Mesendoderm (in vitro differentiated cells): ENCODE measurements at regions not wholly inside any gene's neighbourhood (a gene's known extent, or its start where the extent isn't known, plus 50 kb on each side); places are given as distances from the start of the nearest gene placed in this dataset.
A peak's percentile ranks its signal among the peaks of the same experiment; 100 is the strongest.

Source experiments
- DNase-seq: peaks from one replicate; pipeline ENCODE4 v3.0.0; 2013
- H2AK5ac ChIP-seq: 2 replicates; pipeline ENCODE4 v1.6.1; 2013; ENCODE audit warnings: low read length, inconsistent platforms
- H2BK120ac ChIP-seq: 2 replicates; pipeline ENCODE4 v1.6.1; 2013; ENCODE audit warnings: low read depth, mild to moderate bottlenecking, low read length, moderate library complexity, mixed read lengths
- H2BK15ac ChIP-seq: replicated peaks from 2 replicates; pipeline ENCODE4 v1.6.1; 2013; ENCODE audit warnings: low read depth, mild to moderate bottlenecking, moderate library complexity
- H2BK5ac ChIP-seq: 2 replicates; pipeline ENCODE4 v1.6.1; 2013; ENCODE audit warnings: low read length, inconsistent platforms
- H3K18ac ChIP-seq: 2 replicates; pipeline ENCODE4 v1.6.1; 2013; ENCODE audit warnings: mild to moderate bottlenecking, low read length, mixed read lengths
- H3K23ac ChIP-seq: one replicate; pipeline ENCODE4 v1.6.1; 2013; ENCODE audit warnings: low read length
- H3K27ac ChIP-seq: 2 replicates; pipeline ENCODE4 v1.5.1; 2013; ENCODE audit warnings: low read depth, mild to moderate bottlenecking, inconsistent platforms, low read length, moderate library complexity
- H3K27me3 ChIP-seq: 2 replicates; pipeline ENCODE4 v1.6.1; 2013; ENCODE audit warnings: low read length, control low read depth, mild to moderate bottlenecking, inconsistent platforms; ENCODE audit not compliant: insufficient read depth, poor library complexity
- H3K36me3 ChIP-seq: 2 replicates; pipeline ENCODE4 v1.6.1; 2013; ENCODE audit warnings: low read length, inconsistent platforms; ENCODE audit not compliant: control insufficient read depth, insufficient read depth
- H3K4ac ChIP-seq: one replicate; pipeline ENCODE4 v1.6.1; 2013; ENCODE audit warnings: low read depth, mild to moderate bottlenecking, low read length, moderate library complexity
- H3K4me1 ChIP-seq: 2 replicates; pipeline ENCODE4 v1.6.1; 2013; ENCODE audit warnings: low read depth, low read length, inconsistent platforms; ENCODE audit not compliant: control insufficient read depth
- H3K4me2 ChIP-seq: 2 replicates; pipeline ENCODE4 v1.6.1; 2013; ENCODE audit warnings: low read length
- H3K4me3 ChIP-seq: 2 replicates; pipeline ENCODE4 v1.5.1; 2013; ENCODE audit warnings: mild to moderate bottlenecking, low read length
- H3K56ac ChIP-seq: one replicate; pipeline ENCODE4 v1.6.1; 2013; ENCODE audit warnings: low read length
- H3K79me1 ChIP-seq: 2 replicates; pipeline ENCODE4 v1.6.1; 2013; ENCODE audit warnings: low read length, inconsistent platforms
- H3K79me2 ChIP-seq: 2 replicates; pipeline ENCODE4 v1.6.1; 2013; ENCODE audit warnings: mild to moderate bottlenecking, low read length; ENCODE audit not compliant: control insufficient read depth, insufficient read depth
- H3K9ac ChIP-seq: 2 replicates; pipeline ENCODE4 v1.6.1; 2013; ENCODE audit warnings: low read length, inconsistent platforms
- H4K5ac ChIP-seq: one replicate; pipeline ENCODE4 v1.6.1; 2013; ENCODE audit warnings: low read length
- H4K8ac ChIP-seq: one replicate; pipeline ENCODE4 v1.6.1; 2013; ENCODE audit warnings: low read depth, mild to moderate bottlenecking, control low read depth, low read length, moderate library complexity
- WGBS: extraction: QIAGEN DNeasy Blood & Tissue Kit; methylation state at CpG from one replicate; pipeline ENCODE4 v1.1.7; 2013; ENCODE audit warnings: low lambda C conversion rate, missing lambda C conversion rate; ENCODE audit not compliant: insufficient coverage; ENCODE audit errors: extremely low coverage; 5-methylcytosine and 5-hydroxymethylcytosine counted together

- no peaks in the 10 kb centered on the region for H3K4me1 ChIP-seq
- H3K56ac ChIP-seq = no peak overlapping the region
- no CpG with 5 or more reads among the region's 3 CpGs for WGBS
- no peak overlapping the region for H4K8ac ChIP-seq
- H3K27ac ChIP-seq = no peak overlapping the region
- no peaks in the 10 kb centered on the region for H3K27me3 ChIP-seq
- H2BK120ac ChIP-seq = no peak overlapping the region
- H3K4me2 ChIP-seq = no peak overlapping the region
- no peak overlapping the region for H3K4ac ChIP-seq
- no peaks in the 10 kb centered on the region for H3K79me2 ChIP-seq
- H3K79me1 ChIP-seq = no peaks in the 10 kb centered on the region
- no peak overlapping the region for H4K5ac ChIP-seq
- no peak overlapping the region for H3K23ac ChIP-seq
- no peak overlapping the region for H2AK5ac ChIP-seq
- H3K4me3 ChIP-seq = no peak overlapping the region
- no peak overlapping the region for H3K9ac ChIP-seq
- no peaks in the 10 kb centered on the region for H3K36me3 ChIP-seq
- no peak for DNase-seq
- H2BK15ac ChIP-seq = no peak overlapping the region
- H3K18ac ChIP-seq = no peak overlapping the region
- H2BK5ac ChIP-seq = no peak overlapping the region
Measured at GRCh38 chr21:41031701-41032220, 136.2 kb upstream of the BACE2 start.

GRCh38 chr21:41032541-41032940 lies 135.4 kb upstream of the BACE2 start:
- no peaks in the 10 kb centered on the region for H3K36me3 ChIP-seq
- no peak overlapping the region for H2AK5ac ChIP-seq
- no peak overlapping the region for H2BK15ac ChIP-seq
- H3K4me2 ChIP-seq = no peak overlapping the region
- no peak overlapping the region for H3K4me3 ChIP-seq
- H3K27ac ChIP-seq = no peak overlapping the region
- no peak overlapping the region for H3K4ac ChIP-seq
- H3K23ac ChIP-seq = no peak overlapping the region
- H2BK120ac ChIP-seq = no peak overlapping the region
- H3K56ac ChIP-seq = no peak overlapping the region
- WGBS = no CpG with 5 or more reads among the region's 1 CpG
- no peaks in the 10 kb centered on the region for H3K79me1 ChIP-seq
- no peak for DNase-seq
- H3K4me1 ChIP-seq = no peaks in the 10 kb centered on the region
- H3K18ac ChIP-seq = no peak overlapping the region
- H4K8ac ChIP-seq = no peak overlapping the region
- H3K9ac ChIP-seq = no peak overlapping the region
- no peaks in the 10 kb centered on the region for H3K79me2 ChIP-seq
- no peak overlapping the region for H4K5ac ChIP-seq
- H2BK5ac ChIP-seq = no peak overlapping the region
- H3K27me3 ChIP-seq = no peaks in the 10 kb centered on the region

GRCh38 chr21:41037212-41037611 lies 130.7 kb upstream of the BACE2 start:
- Histone ChIP-seq H2BK5ac (no peak overlapping the region), H2BK15ac (no peak overlapping the region), H3K56ac (no peak overlapping the region), H3K9ac (no peak overlapping the region), H3K23ac (no peak overlapping the region), H4K5ac (no peak overlapping the region), H4K8ac (no peak overlapping the region), H3K18ac (no peak overlapping the region), H3K27me3 (no peaks in the 10 kb centered on the region), H3K27ac (no peak overlapping the region), H3K4ac (no peak overlapping the region), H2AK5ac (no peak overlapping the region), H3K79me2 (no peaks in the 10 kb centered on the region), H3K4me2 (no peak overlapping the region), H2BK120ac (no peak overlapping the region), H3K4me3 (no peak overlapping the region), H3K79me1 (no peaks in the 10 kb centered on the region), H3K4me1 (no peaks in the 10 kb centered on the region), H3K36me3 (no peaks in the 10 kb centered on the region)
- no peak for DNase-seq
- WGBS = no CpG with 5 or more reads among the region's 6 CpGs

GRCh38 chr21:41037936-41038335 lies 130.0 kb upstream of the BACE2 start:
- Histone ChIP-seq H3K79me1 (no peaks in the 10 kb centered on the region), H3K4me3 (no peak overlapping the region), H3K4ac (no peak overlapping the region), H4K5ac (no peak overlapping the region), H4K8ac (no peak overlapping the region), H3K4me2 (no peak overlapping the region), H2AK5ac (no peak overlapping the region), H3K27me3 (no peaks in the 10 kb centered on the region), H3K27ac (no peak overlapping the region), H3K9ac (no peak overlapping the region), H3K56ac (no peak overlapping the region), H2BK5ac (no peak overlapping the region), H2BK15ac (no peak overlapping the region), H3K79me2 (no peaks in the 10 kb centered on the region), H3K4me1 (no peaks in the 10 kb centered on the region), H2BK120ac (no peak overlapping the region), H3K18ac (no peak overlapping the region), H3K23ac (no peak overlapping the region), H3K36me3 (no peaks in the 10 kb centered on the region)
- no peak for DNase-seq
- no CpG with 5 or more reads among the region's 1 CpG for WGBS

- no peak overlapping the region for H3K18ac ChIP-seq
- H2BK120ac ChIP-seq = no peak overlapping the region
- H3K56ac ChIP-seq = no peak overlapping the region
- peak; percentile 23 for DNase-seq
- H3K23ac ChIP-seq = no peak overlapping the region
- H4K5ac ChIP-seq = no peak overlapping the region
- no peak overlapping the region for H3K4me3 ChIP-seq
- H2AK5ac ChIP-seq = no peak overlapping the region
- H3K4ac ChIP-seq = no peak overlapping the region
- H2BK15ac ChIP-seq = no peak overlapping the region
- no CpG with 5 or more reads among the region's 2 CpGs for WGBS
- no peaks in the 10 kb centered on the region for H3K27me3 ChIP-seq
- H3K36me3 ChIP-seq = no peaks in the 10 kb centered on the region
- no peaks in the 10 kb centered on the region for H3K79me2 ChIP-seq
- H3K4me2 ChIP-seq = no peak overlapping the region
- no peak overlapping the region for H2BK5ac ChIP-seq
- no peaks in the 10 kb centered on the region for H3K4me1 ChIP-seq
- no peak overlapping the region for H4K8ac ChIP-seq
- no peaks in the 10 kb centered on the region for H3K79me1 ChIP-seq
- no peak overlapping the region for H3K27ac ChIP-seq
- no peak overlapping the region for H3K9ac ChIP-seq
Measured at GRCh38 chr21:41043014-41043413, 124.9 kb upstream of the BACE2 start.

GRCh38 chr21:41045534-41046268 lies 122.3 kb upstream of the BACE2 start:
- peak; percentile 49 for DNase-seq
- H4K8ac ChIP-seq = no peak overlapping the region
- H3K79me1 ChIP-seq = no peaks in the 10 kb centered on the region
- H3K4me3 ChIP-seq = no peak overlapping the region
- no peaks in the 10 kb centered on the region for H3K27me3 ChIP-seq
- WGBS = no CpG with 5 or more reads among the region's 17 CpGs
- H3K18ac ChIP-seq = no peak overlapping the region
- H3K36me3 ChIP-seq = no peaks in the 10 kb centered on the region
- no peak overlapping the region for H2AK5ac ChIP-seq
- no peaks in the 10 kb centered on the region for H3K4me1 ChIP-seq
- H3K79me2 ChIP-seq = no peaks in the 10 kb centered on the region
- no peak overlapping the region for H3K23ac ChIP-seq
- H3K4me2 ChIP-seq = no peak overlapping the region
- H3K9ac ChIP-seq = no peak overlapping the region
- no peak overlapping the region for H2BK5ac ChIP-seq
- no peak overlapping the region for H3K4ac ChIP-seq
- H3K27ac ChIP-seq = no peak overlapping the region
- no peak overlapping the region for H4K5ac ChIP-seq
- H3K56ac ChIP-seq = no peak overlapping the region
- no peak overlapping the region for H2BK120ac ChIP-seq
- no peak overlapping the region for H2BK15ac ChIP-seq
